HuH-7 (cell line): ENCODE measurements at regions not wholly inside any gene's neighbourhood (a gene's known extent, or its start where the extent isn't known, plus 50 kb on each side); places are given as distances from the start of the nearest gene placed in this dataset.

Experiments used
- DNase-seq: peaks from one replicate; pipeline ENCODE4 v3.0.0; 2011; ENCODE audit warnings: low spot score

DNA sequence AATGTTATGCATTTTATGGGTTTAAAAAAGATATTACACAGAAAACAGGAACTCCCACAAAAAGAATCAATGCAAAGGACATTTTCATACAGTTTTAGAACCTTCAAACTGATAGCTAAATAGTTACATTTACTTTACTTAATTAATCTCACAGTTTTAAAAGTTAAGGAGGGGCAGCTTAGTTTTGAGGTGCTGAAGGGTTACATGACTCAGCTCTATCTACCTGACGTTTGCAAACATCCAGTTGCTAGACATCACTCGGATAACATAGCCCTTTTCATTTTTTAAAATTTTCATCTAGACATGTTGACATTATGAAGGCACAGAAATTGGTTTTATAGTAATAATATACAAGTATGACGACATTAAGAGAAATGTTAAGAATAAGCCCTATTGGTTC is 53.7 kb upstream of the HSD17B12 start:
- DNase-seq, result no peak
